SK-N-SH treated with all-trans-retinoic acid at 6 μM for 48 hours (cell line): ENCODE measurements at regions not wholly inside any gene's neighbourhood (a gene's known extent, or its start where the extent isn't known, plus 50 kb on each side); places are given as distances from the start of the nearest gene placed in this dataset.
A peak's percentile ranks its signal among the peaks of the same experiment; 100 is the strongest.

ENCODE experiments used
- ATAC-seq: fragments of 200-7000 bp; cut with Tn5 transposase; 3 replicates; pipeline ENCODE4 v1.9.1; 2020; ENCODE audit warnings: mild to moderate bottlenecking, moderate library complexity
- ARNTL ChIP-seq: fragments of 450-650 bp; formaldehyde crosslinking; IDR thresholded peaks from 2 replicates; pipeline ENCODE4 v1.5.0; 2020; ENCODE audit warnings: low read depth, mild to moderate bottlenecking, moderate library complexity, borderline replicate concordance
- BACH2 ChIP-seq: fragments of 250-450 bp; sonication (Bioruptor Pico); IDR thresholded peaks from 2 replicates; pipeline ENCODE4 v1.9.0; 2021; ENCODE audit warnings: mild to moderate bottlenecking, borderline replicate concordance
- CSDC2 ChIP-seq: fragments of 250-450 bp; sonication (Bioruptor Pico); IDR thresholded peaks from 2 replicates; pipeline ENCODE4 v1.5.0; 2020; ENCODE audit warnings: mild to moderate bottlenecking, moderate library complexity
- CSRNP3 ChIP-seq: fragments of 250-450 bp; sonication (Bioruptor Pico); IDR thresholded peaks from 2 replicates; pipeline ENCODE4 v1.5.1; 2021; ENCODE audit warnings: mild to moderate bottlenecking, moderate library complexity
- ESRRG ChIP-seq: fragments of 250-450 bp; sonication (Bioruptor Pico); IDR thresholded peaks from 2 replicates; pipeline ENCODE4 v1.6.1; 2021; ENCODE audit warnings: mild to moderate bottlenecking
- GLIS3 ChIP-seq: fragments of 250-450 bp; sonication (Bioruptor Pico); IDR thresholded peaks from 2 replicates; pipeline ENCODE4 v1.5.0; 2020; ENCODE audit warnings: mild to moderate bottlenecking, moderate library complexity
- ISL1 ChIP-seq: fragments of 250-450 bp; sonication (Bioruptor Pico); IDR thresholded peaks from 2 replicates; pipeline ENCODE4 v2.1.2; 2022; ENCODE audit warnings: mild to moderate bottlenecking, moderate library complexity
- OSR1 ChIP-seq: fragments of 250-450 bp; sonication (Bioruptor Pico); IDR thresholded peaks from 2 replicates; pipeline ENCODE4 v1.8.0; 2022; ENCODE audit warnings: moderate library complexity, mild to moderate bottlenecking, inconsistent platforms
- PPARA ChIP-seq: fragments of 250-450 bp; sonication (Bioruptor Pico); IDR thresholded peaks from 2 replicates; pipeline ENCODE4 v1.5.0; 2020; ENCODE audit warnings: mild to moderate bottlenecking, borderline replicate concordance
- RARB ChIP-seq: fragments of 250-450 bp; sonication (Bioruptor Pico); IDR thresholded peaks from 2 replicates; pipeline ENCODE4 v1.8.0; 2021; ENCODE audit warnings: mild to moderate bottlenecking, moderate library complexity
- SNAI2 ChIP-seq: fragments of 250-450 bp; sonication (Bioruptor Pico); IDR thresholded peaks from 2 replicates; pipeline ENCODE4 v1.5.0; 2020; ENCODE audit warnings: mild to moderate bottlenecking, moderate library complexity
- TCF4 ChIP-seq: fragments of 250-450 bp; sonication (Bioruptor Pico); IDR thresholded peaks from 2 replicates; pipeline ENCODE4 v1.8.0; 2021; ENCODE audit warnings: mild to moderate bottlenecking, moderate library complexity, borderline replicate concordance
- TOX ChIP-seq: fragments of 250-450 bp; sonication (Bioruptor Pico); IDR thresholded peaks from 2 replicates; pipeline ENCODE4 v1.8.0; 2021; ENCODE audit warnings: mild to moderate bottlenecking, moderate library complexity, borderline replicate concordance
- ZC3H10 ChIP-seq: fragments of 250-450 bp; sonication (Bioruptor Pico); IDR thresholded peaks from 2 replicates; pipeline ENCODE4 v1.5.1; 2021; ENCODE audit warnings: mild to moderate bottlenecking, moderate library complexity
- ZFP3 ChIP-seq: fragments of 250-450 bp; sonication (Bioruptor Pico); IDR thresholded peaks from 2 replicates; pipeline ENCODE4 v1.5.0; 2020; ENCODE audit warnings: mild to moderate bottlenecking, moderate library complexity
- ZFP30 ChIP-seq: fragments of 450-650 bp; formaldehyde crosslinking; IDR thresholded peaks from 2 replicates; pipeline ENCODE4 v1.5.0; 2022; ENCODE audit warnings: mild to moderate bottlenecking, moderate library complexity
- ZNF565 ChIP-seq: fragments of 450-650 bp; formaldehyde crosslinking; conservative IDR thresholded peaks from 2 replicates; pipeline ENCODE4 v1.5.0; 2020; ENCODE audit warnings: low read depth, mild to moderate bottlenecking, moderate library complexity
- ZNF70 ChIP-seq: fragments of 450-650 bp; formaldehyde crosslinking; IDR thresholded peaks from 2 replicates; pipeline ENCODE4 v1.5.0; 2020; ENCODE audit warnings: mild to moderate bottlenecking, moderate library complexity
- ZNF8 ChIP-seq: fragments of 450-650 bp; formaldehyde crosslinking; IDR thresholded peaks from 2 replicates; pipeline ENCODE4 v1.5.0; 2020; ENCODE audit warnings: mild to moderate bottlenecking, moderate library complexity
- TF ChIP-seq, protein P1 (sequence below): fragments of 250-450 bp; sonication (Bioruptor Pico); IDR thresholded peaks from 2 replicates; pipeline ENCODE4 v1.8.0; 2020; ENCODE audit warnings: mild to moderate bottlenecking, moderate library complexity, borderline replicate concordance
- TF ChIP-seq, protein P2 (sequence below): fragments of 250-450 bp; sonication (Bioruptor Pico); IDR thresholded peaks from 2 replicates; pipeline ENCODE4 v1.8.0; 2021; ENCODE audit warnings: low read depth, mild to moderate bottlenecking, moderate library complexity, borderline replicate concordance

- ATAC-seq, result peak; percentile 89
- TF ChIP-seq ISL1 (peak; percentile 57), BACH2 (CRISPR knock-in tag) (no peak)
Measured at GRCh38 chr9:87290241-87291052, 207.2 kb upstream of the DAPK1 start.

- TF ChIP-seq RARB (CRISPR knock-in tag) (no peak), TCF4 (CRISPR knock-in tag) (no peak), ARNTL (CRISPR knock-in tag) (no peak), ZNF8 (CRISPR knock-in tag) (peak; percentile 96), GLIS3 (no peak)
- ATAC-seq, result no peak
Measured at GRCh38 chr9:87292449-87293191, 205.0 kb upstream of the DAPK1 start.

DNA sequence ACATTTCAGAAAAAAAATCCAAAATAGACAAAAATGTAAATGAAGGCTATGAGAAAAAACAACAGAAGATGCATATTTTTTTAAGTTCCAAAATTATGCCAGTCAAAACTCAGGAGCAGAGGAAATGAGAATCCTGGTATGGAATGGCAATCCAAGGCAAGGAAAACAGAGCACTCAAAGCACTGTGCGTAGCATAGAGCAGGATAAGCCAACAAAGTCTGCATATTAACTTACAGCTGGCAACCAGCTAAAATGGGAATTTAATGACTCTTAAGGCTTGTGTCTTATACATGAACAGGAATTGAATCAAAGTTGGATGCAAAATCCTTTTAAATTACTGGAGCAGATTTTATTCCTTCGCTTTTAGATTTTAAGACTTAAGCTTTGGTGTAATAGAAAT, 203.5 kb upstream of the DAPK1 start:
- TF ChIP-seq TCF4 (CRISPR knock-in tag) (no peak), BACH2 (CRISPR knock-in tag) (no peak), CSRNP3 (no peak), TOX (CRISPR knock-in tag) (no peak), ZC3H10 (no peak), OSR1 (CRISPR knock-in tag) (no peak), PPARA (CRISPR knock-in tag) (no peak), ZFP30 (no peak), ZNF70 (CRISPR knock-in tag) (no peak), ISL1 (no peak)
- TF ChIP-seq, protein P1, sequence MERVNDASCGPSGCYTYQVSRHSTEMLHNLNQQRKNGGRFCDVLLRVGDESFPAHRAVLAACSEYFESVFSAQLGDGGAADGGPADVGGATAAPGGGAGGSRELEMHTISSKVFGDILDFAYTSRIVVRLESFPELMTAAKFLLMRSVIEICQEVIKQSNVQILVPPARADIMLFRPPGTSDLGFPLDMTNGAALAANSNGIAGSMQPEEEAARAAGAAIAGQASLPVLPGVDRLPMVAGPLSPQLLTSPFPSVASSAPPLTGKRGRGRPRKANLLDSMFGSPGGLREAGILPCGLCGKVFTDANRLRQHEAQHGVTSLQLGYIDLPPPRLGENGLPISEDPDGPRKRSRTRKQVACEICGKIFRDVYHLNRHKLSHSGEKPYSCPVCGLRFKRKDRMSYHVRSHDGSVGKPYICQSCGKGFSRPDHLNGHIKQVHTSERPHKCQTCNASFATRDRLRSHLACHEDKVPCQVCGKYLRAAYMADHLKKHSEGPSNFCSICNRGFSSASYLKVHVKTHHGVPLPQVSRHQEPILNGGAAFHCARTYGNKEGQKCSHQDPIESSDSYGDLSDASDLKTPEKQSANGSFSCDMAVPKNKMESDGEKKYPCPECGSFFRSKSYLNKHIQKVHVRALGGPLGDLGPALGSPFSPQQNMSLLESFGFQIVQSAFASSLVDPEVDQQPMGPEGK (CRISPR knock-in tag), result no peak

DNA sequence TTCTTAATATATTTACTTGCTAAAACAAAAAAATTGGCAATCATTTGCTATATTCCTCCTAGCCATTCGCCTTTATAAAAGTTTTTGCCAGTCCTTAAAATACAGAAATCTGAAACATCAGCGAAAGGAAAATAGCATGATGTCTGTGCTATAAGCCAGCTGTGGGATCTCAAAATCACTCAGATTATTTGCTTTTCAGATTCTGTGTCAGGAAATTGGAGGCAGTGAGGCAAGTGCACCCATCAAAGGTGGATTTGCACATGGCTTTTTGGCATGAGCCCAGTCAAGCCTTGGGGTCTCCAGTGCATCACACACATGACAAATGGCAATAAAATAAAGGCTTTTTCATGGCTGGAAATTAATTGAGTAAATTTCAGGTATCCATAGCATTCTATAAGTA, 196.8 kb upstream of the DAPK1 start:
- no peak for ATAC-seq
- TF ChIP-seq CSRNP3, result no peak
- no peak for TF ChIP-seq ESRRG (CRISPR knock-in tag)
- TF ChIP-seq TOX (CRISPR knock-in tag), result no peak
- no peak for TF ChIP-seq ZNF565 (CRISPR knock-in tag)
- no peak for TF ChIP-seq OSR1 (CRISPR knock-in tag)
- no peak for TF ChIP-seq ZFP30
- no peak for TF ChIP-seq CSDC2 (CRISPR knock-in tag)
- TF ChIP-seq, protein P1 (CRISPR knock-in tag), result no peak
- no peak for TF ChIP-seq SNAI2
- TF ChIP-seq, protein P2, sequence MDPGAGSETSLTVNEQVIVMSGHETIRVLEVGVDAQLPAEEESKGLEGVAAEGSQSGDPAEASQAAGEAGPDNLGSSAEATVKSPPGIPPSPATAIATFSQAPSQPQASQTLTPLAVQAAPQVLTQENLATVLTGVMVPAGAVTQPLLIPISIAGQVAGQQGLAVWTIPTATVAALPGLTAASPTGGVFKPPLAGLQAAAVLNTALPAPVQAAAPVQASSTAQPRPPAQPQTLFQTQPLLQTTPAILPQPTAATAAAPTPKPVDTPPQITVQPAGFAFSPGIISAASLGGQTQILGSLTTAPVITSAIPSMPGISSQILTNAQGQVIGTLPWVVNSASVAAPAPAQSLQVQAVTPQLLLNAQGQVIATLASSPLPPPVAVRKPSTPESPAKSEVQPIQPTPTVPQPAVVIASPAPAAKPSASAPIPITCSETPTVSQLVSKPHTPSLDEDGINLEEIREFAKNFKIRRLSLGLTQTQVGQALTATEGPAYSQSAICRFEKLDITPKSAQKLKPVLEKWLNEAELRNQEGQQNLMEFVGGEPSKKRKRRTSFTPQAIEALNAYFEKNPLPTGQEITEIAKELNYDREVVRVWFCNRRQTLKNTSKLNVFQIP, result no peak
- TF ChIP-seq RARB (CRISPR knock-in tag), result no peak
- TF ChIP-seq GLIS3, result no peak
- TF ChIP-seq ISL1, result no peak
- TF ChIP-seq ZFP3 (CRISPR knock-in tag), result no peak
- TF ChIP-seq ARNTL (CRISPR knock-in tag), result no peak

More for the DNA sequence above, 203.5 kb upstream of the DAPK1 start:
- no peak for ATAC-seq
